ENCODE measurements at regions not wholly inside any gene's neighbourhood (a gene's known extent, or its start where the extent isn't known, plus 50 kb on each side); places are given as distances from the start of the nearest gene placed in this dataset.

- no peak for TF ChIP-seq CTCF (conservative IDR thresholded peaks at IDR 0.05; ENCODE audit: control insufficient read depth, insufficient read depth, low read depth, low read length)
- no peak overlapping the region for H3K4me3 ChIP-seq (ENCODE audit: control insufficient read depth, low read depth, low read length)
- DNase-seq (ENCODE audit: low read depth): no peak
Observed at GRCh38 chr14:71346685-71347084, 439.4 kb downstream of the PCNX1 start.

DNA sequence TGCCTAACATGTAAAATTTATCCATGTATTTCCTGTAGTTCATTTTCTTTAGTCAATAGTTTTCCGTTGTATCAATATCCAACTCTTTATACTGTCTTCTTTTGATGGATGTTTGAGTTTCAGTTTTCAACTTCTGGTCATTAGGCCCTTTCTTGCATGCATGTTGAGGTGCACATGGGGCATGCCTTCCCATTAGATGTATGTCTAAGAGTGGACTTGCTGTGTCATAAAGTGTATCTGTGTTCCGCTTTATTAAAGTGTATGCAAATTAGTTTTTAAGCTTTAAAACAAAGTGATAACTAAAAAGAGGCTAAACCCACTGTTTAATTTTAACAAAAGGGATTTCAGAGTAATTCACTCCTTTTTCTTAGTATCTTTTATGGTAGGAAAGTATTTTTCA lies 441.1 kb downstream of the PCNX1 start:
- TF ChIP-seq CTCF (conservative IDR thresholded peaks at IDR 0.05; ENCODE audit: control insufficient read depth, insufficient read depth, low read depth, low read length): no peak
- no peak overlapping the region for H3K4me3 ChIP-seq (ENCODE audit: control insufficient read depth, low read depth, low read length)
- DNase-seq (ENCODE audit: low read depth): no peak

DNA sequence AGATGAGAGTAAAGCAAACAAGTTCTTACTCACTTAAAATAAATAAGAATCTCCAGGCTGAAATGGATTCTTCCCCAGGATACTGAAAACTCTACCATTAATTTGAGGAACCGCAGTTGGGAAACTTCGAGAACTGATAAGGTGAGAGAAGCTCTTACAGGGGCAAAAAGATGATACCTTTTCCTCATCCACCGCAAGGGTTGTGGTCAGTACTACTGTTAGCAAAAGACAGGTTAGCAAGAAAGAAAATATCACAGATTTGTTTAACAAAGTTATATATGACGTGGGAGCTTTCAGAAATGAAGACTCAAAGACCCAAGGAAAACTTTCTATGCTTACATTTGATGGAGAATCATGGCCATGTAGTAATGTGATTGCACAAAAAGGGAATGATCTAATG lies 441.6 kb downstream of the PCNX1 start:
- DNase-seq (ENCODE audit: low read depth): no peak
- no peak for TF ChIP-seq CTCF (conservative IDR thresholded peaks at IDR 0.05; ENCODE audit: control insufficient read depth, insufficient read depth, low read depth, low read length)
- H3K4me3 ChIP-seq (ENCODE audit: control insufficient read depth, low read depth, low read length): no peak overlapping the region

- H3K4me3 ChIP-seq (ENCODE audit: control insufficient read depth, low read depth, low read length): no peak overlapping the region
- DNase-seq (ENCODE audit: low read depth): no peak
- no peak for TF ChIP-seq CTCF (conservative IDR thresholded peaks at IDR 0.05; ENCODE audit: control insufficient read depth, insufficient read depth, low read depth, low read length)
Observed at GRCh38 chr14:71354142-71354541, 446.9 kb downstream of the PCNX1 start.

DNA sequence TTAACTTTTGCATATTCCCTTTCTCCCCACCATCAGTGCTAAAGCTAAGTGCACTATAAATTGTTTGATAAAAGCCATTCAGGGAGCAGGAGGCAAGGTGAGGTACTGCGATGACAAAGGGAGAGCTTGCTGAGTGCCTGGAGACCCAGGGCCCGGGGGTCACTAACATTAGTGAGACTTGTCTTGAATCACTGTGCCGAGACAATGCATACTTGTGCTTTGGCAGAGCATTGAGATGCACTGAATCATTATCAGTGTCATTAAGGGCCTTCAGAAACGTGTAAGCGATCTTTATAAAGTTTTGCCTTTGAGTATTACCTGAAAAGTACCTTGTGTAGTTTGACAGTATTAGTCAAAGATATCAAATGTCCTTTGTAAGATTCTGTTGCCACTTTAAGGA lies 447.5 kb downstream of the PCNX1 start:
- no peak overlapping the region for H3K4me3 ChIP-seq (ENCODE audit: control insufficient read depth, low read depth, low read length)
- peak; percentile 19 for DNase-seq (ENCODE audit: low read depth)
- TF ChIP-seq CTCF (conservative IDR thresholded peaks at IDR 0.05; ENCODE audit: control insufficient read depth, insufficient read depth, low read depth, low read length): no peak

GRCh38 chr14:71355324-71356201 lies 448.3 kb downstream of the PCNX1 start:
- H3K4me3 ChIP-seq (ENCODE audit: control insufficient read depth, low read depth, low read length): no peak overlapping the region
- no peak for TF ChIP-seq CTCF (conservative IDR thresholded peaks at IDR 0.05; ENCODE audit: control insufficient read depth, insufficient read depth, low read depth, low read length)
- DNase-seq (ENCODE audit: low read depth): peak; percentile 62

Measured in fibroblast of mammary gland (primary cell).